GM19438 (cell line): ENCODE measurements at regions not wholly inside any gene's neighbourhood (a gene's known extent, or its start where the extent isn't known, plus 50 kb on each side); places are given as distances from the start of the nearest gene placed in this dataset.

Source experiments
- ATAC-seq: cut with Tn5 transposase; IDR thresholded peaks from one replicate; pipeline ENCODE4 v1.9.1; 2021; ENCODE audit warnings: low read depth; ENCODE audit not compliant: unreplicated experiment

- ATAC-seq = no peak
These were observed 75.0 kb downstream of the PTPDC1 start for GRCh38 chr9:94159069-94159939.

- ATAC-seq = no peak
These were observed 76.6 kb downstream of the PTPDC1 start for GRCh38 chr9:94160594-94161501.

- ATAC-seq = no peak
These were observed 77.4 kb downstream of the PTPDC1 start for GRCh38 chr9:94161673-94162072.

GRCh38 chr9:94164806-94165549 is 80.7 kb downstream of the PTPDC1 start:
- no peak for ATAC-seq

GRCh38 chr9:94165592-94166235 is 81.5 kb downstream of the PTPDC1 start:
- peak; percentile 83 for ATAC-seq

- peak; percentile 61 for ATAC-seq
These were observed 82.1 kb downstream of the PTPDC1 start for GRCh38 chr9:94166236-94166975.

- peak; percentile 6 for ATAC-seq
These were observed 82.7 kb downstream of the PTPDC1 start for GRCh38 chr9:94166976-94167346.

GRCh38 chr9:94167376-94167890 is 83.2 kb downstream of the PTPDC1 start:
- ATAC-seq = no peak

GRCh38 chr9:94168203-94169000 is 84.1 kb downstream of the PTPDC1 start:
- no peak for ATAC-seq

GRCh38 chr9:94169968-94170367 is 85.7 kb downstream of the PTPDC1 start:
- no peak for ATAC-seq

- no peak for ATAC-seq
These were observed 85.5 kb upstream of the ZNF169 start for GRCh38 chr9:94173632-94174031.

- ATAC-seq = no peak
These were observed 84.9 kb upstream of the ZNF169 start for GRCh38 chr9:94174164-94174563.

GRCh38 chr9:94175669-94176068 is 83.4 kb upstream of the ZNF169 start:
- no peak for ATAC-seq

GRCh38 chr9:94176608-94177007 is 82.5 kb upstream of the ZNF169 start:
- no peak for ATAC-seq

- ATAC-seq = no peak
These were observed 80.2 kb upstream of the ZNF169 start for GRCh38 chr9:94178927-94179326.

- ATAC-seq = no peak
These were observed 77.5 kb upstream of the ZNF169 start for GRCh38 chr9:94181408-94182181.

- no peak for ATAC-seq
These were observed 76.6 kb upstream of the ZNF169 start for GRCh38 chr9:94182532-94182931.
